Transverse colon (tissue), 4 donors: ENCODE measurements at regions not wholly inside any gene's neighbourhood (a gene's known extent, or its start where the extent isn't known, plus 50 kb on each side); places are given as distances from the start of the nearest gene placed in this dataset.
"Not testable (repeated sequence)": the region's sequence is repeated elsewhere in the genome, so short reads cannot be mapped to it uniquely, and the experiment has no call there.

Source experiments
- EP300 ChIP-seq: sonication (generic); formaldehyde crosslinking; IDR thresholded peaks from one replicate; pipeline ENCODE4 v1.6.1; 2017; ENCODE audit warnings: antibody characterized with exemption, low read depth
- POLR2A ChIP-seq: fragments of 450-650 bp; IDR thresholded peaks from one replicate; pipeline ENCODE4 v1.6.1; 2016; ENCODE audit warnings: antibody characterized with exemption, mild to moderate bottlenecking, moderate library complexity
- POLR2AphosphoS5 ChIP-seq, 3 donors: sonication (generic); formaldehyde crosslinking; IDR thresholded peaks; one replicate each; pipeline ENCODE4 v1.6.1; 2016; ENCODE audit warnings: antibody characterized with exemption in 3 of 3
- TF ChIP-seq, protein P1 (sequence below), 5 experiments: fragments of 200-600 bp in 3 of 5; fragments of 450-650 bp in 2 of 5; sonication (generic) in 3 of 5; IDR thresholded peaks; 1 replicate in 2 of 5; 2 replicates in 3 of 5; pipeline ENCODE4 v1.5.1; 2016 to 2017; ENCODE audit warnings: antibody characterized with exemption in 5 of 5, inconsistent platforms in 3 of 5, mild to moderate bottlenecking in 2 of 5, moderate library complexity in 1 of 5

DNA sequence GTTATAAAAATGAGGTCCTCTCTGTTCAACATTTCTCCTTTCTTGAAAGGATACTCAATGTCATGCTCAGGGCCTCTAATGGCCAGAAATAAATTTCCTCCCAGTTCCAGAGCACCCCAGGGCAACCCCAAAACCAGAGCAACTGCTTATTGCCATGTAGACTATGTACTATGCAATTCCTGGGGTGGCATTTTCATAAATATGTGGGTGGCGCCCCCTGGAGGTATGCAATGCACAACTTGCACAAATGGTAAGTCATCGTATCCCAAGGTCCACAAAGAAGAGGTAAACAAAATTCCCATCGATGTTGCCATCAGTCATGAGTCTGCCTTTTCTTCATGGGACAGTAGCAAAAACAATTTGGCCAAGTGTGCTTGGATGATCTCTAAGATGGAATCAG is 98.6 kb upstream of the DEFB108B start:
- TF ChIP-seq EP300; POLR2AphosphoS5 (IDR thresholded peaks at IDR 0.05); POLR2A: not testable (repeated sequence)
- TF ChIP-seq, protein P1, sequence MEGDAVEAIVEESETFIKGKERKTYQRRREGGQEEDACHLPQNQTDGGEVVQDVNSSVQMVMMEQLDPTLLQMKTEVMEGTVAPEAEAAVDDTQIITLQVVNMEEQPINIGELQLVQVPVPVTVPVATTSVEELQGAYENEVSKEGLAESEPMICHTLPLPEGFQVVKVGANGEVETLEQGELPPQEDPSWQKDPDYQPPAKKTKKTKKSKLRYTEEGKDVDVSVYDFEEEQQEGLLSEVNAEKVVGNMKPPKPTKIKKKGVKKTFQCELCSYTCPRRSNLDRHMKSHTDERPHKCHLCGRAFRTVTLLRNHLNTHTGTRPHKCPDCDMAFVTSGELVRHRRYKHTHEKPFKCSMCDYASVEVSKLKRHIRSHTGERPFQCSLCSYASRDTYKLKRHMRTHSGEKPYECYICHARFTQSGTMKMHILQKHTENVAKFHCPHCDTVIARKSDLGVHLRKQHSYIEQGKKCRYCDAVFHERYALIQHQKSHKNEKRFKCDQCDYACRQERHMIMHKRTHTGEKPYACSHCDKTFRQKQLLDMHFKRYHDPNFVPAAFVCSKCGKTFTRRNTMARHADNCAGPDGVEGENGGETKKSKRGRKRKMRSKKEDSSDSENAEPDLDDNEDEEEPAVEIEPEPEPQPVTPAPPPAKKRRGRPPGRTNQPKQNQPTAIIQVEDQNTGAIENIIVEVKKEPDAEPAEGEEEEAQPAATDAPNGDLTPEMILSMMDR (IDR thresholded peaks at IDR 0.05) = peak; percentile 14 to 55 (median 19)
